GM12873 (cell line): ENCODE measurements at regions not wholly inside any gene's neighbourhood (a gene's known extent, or its start where the extent isn't known, plus 50 kb on each side); places are given as distances from the start of the nearest gene placed in this dataset.

Source experiments
- TF ChIP-seq, protein P1 (sequence below): IDR thresholded peaks from 2 replicates; pipeline ENCODE4 v1.5.1; 2012; ENCODE audit warnings: low read depth, mild to moderate bottlenecking, moderate library complexity, low read length, control low read depth; ENCODE audit not compliant: insufficient read depth; ENCODE audit errors: missing control alignments

GRCh38 chr3:66948041-66948440 lies 50.1 kb upstream of the KBTBD8 start:
- TF ChIP-seq, protein P1, sequence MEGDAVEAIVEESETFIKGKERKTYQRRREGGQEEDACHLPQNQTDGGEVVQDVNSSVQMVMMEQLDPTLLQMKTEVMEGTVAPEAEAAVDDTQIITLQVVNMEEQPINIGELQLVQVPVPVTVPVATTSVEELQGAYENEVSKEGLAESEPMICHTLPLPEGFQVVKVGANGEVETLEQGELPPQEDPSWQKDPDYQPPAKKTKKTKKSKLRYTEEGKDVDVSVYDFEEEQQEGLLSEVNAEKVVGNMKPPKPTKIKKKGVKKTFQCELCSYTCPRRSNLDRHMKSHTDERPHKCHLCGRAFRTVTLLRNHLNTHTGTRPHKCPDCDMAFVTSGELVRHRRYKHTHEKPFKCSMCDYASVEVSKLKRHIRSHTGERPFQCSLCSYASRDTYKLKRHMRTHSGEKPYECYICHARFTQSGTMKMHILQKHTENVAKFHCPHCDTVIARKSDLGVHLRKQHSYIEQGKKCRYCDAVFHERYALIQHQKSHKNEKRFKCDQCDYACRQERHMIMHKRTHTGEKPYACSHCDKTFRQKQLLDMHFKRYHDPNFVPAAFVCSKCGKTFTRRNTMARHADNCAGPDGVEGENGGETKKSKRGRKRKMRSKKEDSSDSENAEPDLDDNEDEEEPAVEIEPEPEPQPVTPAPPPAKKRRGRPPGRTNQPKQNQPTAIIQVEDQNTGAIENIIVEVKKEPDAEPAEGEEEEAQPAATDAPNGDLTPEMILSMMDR = no peak
